WTC11 (cell line): ENCODE measurements at regions not wholly inside any gene's neighbourhood (a gene's known extent, or its start where the extent isn't known, plus 50 kb on each side); places are given as distances from the start of the nearest gene placed in this dataset.

Experiments used
- ATAC-seq: fragments of 200-7000 bp; cut with Tn5 transposase; 2 replicates; pipeline ENCODE4 v1.10.0; 2021; ENCODE audit warnings: mild to moderate bottlenecking, moderate library complexity
- CTCF ChIA-PET: fragments of 300-600 bp; sonication (Branson Sonifier 250); formaldehyde crosslinking; loops from one replicate; lab custom pipeline; 2021; ENCODE audit warnings: antibody characterized with exemption; lab: Charles Lee
- POLR2A ChIA-PET: fragments of 350-600 bp; sonication (Branson Sonifier 250); formaldehyde crosslinking; loops from one replicate; lab custom pipeline; 2021; ENCODE audit warnings: antibody characterized with exemption; lab: Charles Lee
- DNase-seq: peaks from one replicate; pipeline ENCODE4 v3.0.0; 2021; ENCODE audit warnings: low spot score
- H3K27ac Mint-ChIP-seq: 2 replicates; pipeline ENCODE4 v1.8.0; 2021; ENCODE audit warnings: mixed read lengths
- H3K27me3 Mint-ChIP-seq: 2 replicates; pipeline ENCODE4 v1.8.0; 2021; ENCODE audit warnings: low read depth, mild to moderate bottlenecking, moderate library complexity, mixed read lengths
- H3K36me3 Mint-ChIP-seq: 2 replicates; pipeline ENCODE4 v1.8.0; 2021; ENCODE audit warnings: mixed read lengths
- H3K4me1 Mint-ChIP-seq: 2 replicates; pipeline ENCODE4 v1.8.0; 2022; ENCODE audit warnings: mixed read lengths
- H3K4me3 Mint-ChIP-seq: 2 replicates; pipeline ENCODE4 v1.8.0; 2021; ENCODE audit warnings: mild to moderate bottlenecking, moderate library complexity, mixed read lengths
- H3K9me3 Mint-ChIP-seq: 2 replicates; pipeline ENCODE4 v1.8.0; 2021; ENCODE audit warnings: mixed read lengths
- FOXK1 ChIP-seq: sonication (generic); formaldehyde crosslinking; IDR thresholded peaks from 2 replicates; pipeline ENCODE4 v1.8.0; 2022; ENCODE audit warnings: mild to moderate bottlenecking, moderate library complexity, missing genetic modification reagents
- MXD4 ChIP-seq: fragments of 250-450 bp; sonication (Bioruptor Pico); IDR thresholded peaks from 2 replicates; pipeline ENCODE4 v1.8.0; 2021; ENCODE audit warnings: mild to moderate bottlenecking, moderate library complexity, borderline replicate concordance
- NR1H2 ChIP-seq: sonication (generic); formaldehyde crosslinking; IDR thresholded peaks from 2 replicates; pipeline ENCODE4 v1.9.0; 2021; ENCODE audit warnings: mild to moderate bottlenecking, moderate library complexity, missing genetic modification reagents
- OVOL2 ChIP-seq: fragments of 250-450 bp; sonication (Bioruptor Pico); IDR thresholded peaks from 2 replicates; pipeline ENCODE4 v1.9.0; 2021; ENCODE audit warnings: mild to moderate bottlenecking, borderline replicate concordance
- TCF7 ChIP-seq: sonication (generic); formaldehyde crosslinking; IDR thresholded peaks from 2 replicates; pipeline ENCODE4 v1.8.0; 2022; ENCODE audit warnings: mild to moderate bottlenecking, low read depth, missing genetic modification reagents, moderate library complexity
- ZBTB21 ChIP-seq: sonication (generic); formaldehyde crosslinking; IDR thresholded peaks from 2 replicates; pipeline ENCODE4 v1.8.1; 2023; ENCODE audit warnings: mild to moderate bottlenecking, missing genetic modification reagents, borderline replicate concordance
- ZNF317 ChIP-seq: sonication (generic); formaldehyde crosslinking; IDR thresholded peaks from 2 replicates; pipeline ENCODE4 v1.8.1; 2023; ENCODE audit warnings: low read depth, mild to moderate bottlenecking, moderate library complexity, missing genetic modification reagents, borderline replicate concordance
- TF ChIP-seq, protein P1 (sequence below): sonication (generic); formaldehyde crosslinking; IDR thresholded peaks from 2 replicates; pipeline ENCODE4 v1.8.1; 2023; ENCODE audit warnings: mild to moderate bottlenecking, moderate library complexity, missing genetic modification reagents
- TF ChIP-seq, protein P2 (sequence below): sonication (generic); formaldehyde crosslinking; IDR thresholded peaks from 2 replicates; pipeline ENCODE4 v1.8.1; 2022; ENCODE audit warnings: missing genetic modification reagents, borderline replicate concordance
- TF ChIP-seq, protein P3 (sequence below): sonication (generic); formaldehyde crosslinking; IDR thresholded peaks from 2 replicates; pipeline ENCODE4 v1.8.1; 2023; ENCODE audit warnings: mild to moderate bottlenecking, missing genetic modification reagents
- TF ChIP-seq, protein P4 (sequence below): fragments of 250-450 bp; sonication (Bioruptor Pico); IDR thresholded peaks from 2 replicates; pipeline ENCODE4 v1.9.0; 2021; ENCODE audit warnings: mild to moderate bottlenecking
- TF ChIP-seq, protein P5 (sequence below): fragments of 200-600 bp; IDR thresholded peaks from 2 replicates; pipeline ENCODE4 v1.8.0; 2022; ENCODE audit warnings: antibody characterized with exemption
- TF ChIP-seq, protein P6 (sequence below): sonication (generic); formaldehyde crosslinking; IDR thresholded peaks from 2 replicates; pipeline ENCODE4 v1.8.0; 2022; ENCODE audit warnings: mild to moderate bottlenecking, missing genetic modification reagents
- TF ChIP-seq, protein P7 (sequence below): sonication (generic); formaldehyde crosslinking; IDR thresholded peaks from 2 replicates; pipeline ENCODE4 v1.8.1; 2023; ENCODE audit warnings: mild to moderate bottlenecking, missing genetic modification reagents, moderate library complexity
- TF ChIP-seq, protein P8 (sequence below): fragments of 250-450 bp; sonication (Bioruptor Pico); conservative IDR thresholded peaks from 2 replicates; pipeline ENCODE4 v1.9.0; 2021; ENCODE audit warnings: mild to moderate bottlenecking

DNA sequence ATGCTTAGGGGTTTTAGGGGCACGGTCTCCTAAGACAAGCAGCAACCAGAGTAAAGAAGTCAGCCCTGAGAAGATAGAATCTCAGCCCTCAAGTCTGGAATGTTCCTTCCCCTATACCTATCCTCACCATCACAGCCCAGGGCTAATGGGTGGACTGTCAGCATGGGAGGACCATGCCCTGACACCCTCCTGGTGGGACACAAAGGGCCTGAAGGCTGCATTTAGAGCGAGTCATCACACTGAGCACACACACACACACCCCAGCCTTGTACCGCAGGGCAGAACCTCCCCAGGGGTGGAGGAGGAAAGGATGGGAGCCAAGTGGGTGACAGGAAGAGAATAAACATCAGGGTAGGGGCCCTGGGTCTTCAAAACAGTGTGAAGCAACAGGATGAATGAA is 174.8 kb upstream of the SERP2 start (continued):
- TF ChIP-seq, protein P1, sequence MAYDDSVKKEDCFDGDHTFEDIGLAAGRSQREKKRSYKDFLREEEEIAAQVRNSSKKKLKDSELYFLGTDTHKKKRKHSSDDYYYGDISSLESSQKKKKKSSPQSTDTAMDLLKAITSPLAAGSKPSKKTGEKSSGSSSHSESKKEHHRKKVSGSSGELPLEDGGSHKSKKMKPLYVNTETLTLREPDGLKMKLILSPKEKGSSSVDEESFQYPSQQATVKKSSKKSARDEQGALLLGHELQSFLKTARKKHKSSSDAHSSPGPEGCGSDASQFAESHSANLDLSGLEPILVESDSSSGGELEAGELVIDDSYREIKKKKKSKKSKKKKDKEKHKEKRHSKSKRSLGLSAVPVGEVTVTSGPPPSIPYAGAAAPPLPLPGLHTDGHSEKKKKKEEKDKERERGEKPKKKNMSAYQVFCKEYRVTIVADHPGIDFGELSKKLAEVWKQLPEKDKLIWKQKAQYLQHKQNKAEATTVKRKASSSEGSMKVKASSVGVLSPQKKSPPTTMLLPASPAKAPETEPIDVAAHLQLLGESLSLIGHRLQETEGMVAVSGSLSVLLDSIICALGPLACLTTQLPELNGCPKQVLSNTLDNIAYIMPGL = no peak

DNA sequence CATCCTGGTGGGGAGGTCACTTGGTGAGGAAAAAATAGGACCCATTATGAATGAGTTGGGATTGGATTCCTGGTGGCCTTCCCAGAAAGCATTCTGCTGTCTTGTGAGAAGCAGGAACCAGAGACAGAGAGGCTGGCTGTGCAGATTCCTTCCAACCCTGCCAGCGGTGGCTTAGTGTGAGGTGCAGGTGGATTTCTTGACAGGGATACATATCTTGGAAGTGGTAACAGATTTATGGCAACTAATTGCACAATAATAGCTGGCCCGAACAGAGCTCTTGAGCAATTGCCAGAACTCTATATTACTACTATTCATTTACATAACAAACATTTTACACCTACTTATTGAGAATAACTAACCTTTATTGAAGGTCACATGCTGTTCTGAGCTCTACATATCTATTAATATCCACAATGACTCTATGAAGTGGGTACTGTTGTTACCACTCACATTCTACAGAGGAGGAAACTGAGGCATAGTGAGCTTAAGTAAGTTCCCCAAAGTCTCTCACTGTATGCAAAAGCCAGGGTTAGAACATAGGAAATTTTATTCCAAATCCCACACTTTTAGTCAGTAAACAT is 173.9 kb upstream of the SERP2 start:
- ChIA-PET CTCF (no interaction called here), POLR2A (no interaction called here)
- H3K36me3 Mint-ChIP-seq = no peaks in the 10 kb centered on the region
- H3K9me3 Mint-ChIP-seq = peaks cover 3% of the 10 kb centered on the region; the same call in 1 of the 2 replicates
- H3K4me1 Mint-ChIP-seq = no peaks in the 10 kb centered on the region
- no peaks in the 10 kb centered on the region for H3K27me3 Mint-ChIP-seq
- H3K27ac Mint-ChIP-seq = no peak overlapping the region
- TF ChIP-seq, protein P1 = no peak
- no peak for TF ChIP-seq TCF7 (CRISPR knock-in tag)
- TF ChIP-seq FOXK1 (CRISPR knock-in tag) = no peak
- no peak for TF ChIP-seq OVOL2 (CRISPR knock-in tag)
- no peak for TF ChIP-seq MXD4 (CRISPR knock-in tag)
- no peak for TF ChIP-seq ZBTB21
- TF ChIP-seq NR1H2 = no peak
- TF ChIP-seq, protein P2, sequence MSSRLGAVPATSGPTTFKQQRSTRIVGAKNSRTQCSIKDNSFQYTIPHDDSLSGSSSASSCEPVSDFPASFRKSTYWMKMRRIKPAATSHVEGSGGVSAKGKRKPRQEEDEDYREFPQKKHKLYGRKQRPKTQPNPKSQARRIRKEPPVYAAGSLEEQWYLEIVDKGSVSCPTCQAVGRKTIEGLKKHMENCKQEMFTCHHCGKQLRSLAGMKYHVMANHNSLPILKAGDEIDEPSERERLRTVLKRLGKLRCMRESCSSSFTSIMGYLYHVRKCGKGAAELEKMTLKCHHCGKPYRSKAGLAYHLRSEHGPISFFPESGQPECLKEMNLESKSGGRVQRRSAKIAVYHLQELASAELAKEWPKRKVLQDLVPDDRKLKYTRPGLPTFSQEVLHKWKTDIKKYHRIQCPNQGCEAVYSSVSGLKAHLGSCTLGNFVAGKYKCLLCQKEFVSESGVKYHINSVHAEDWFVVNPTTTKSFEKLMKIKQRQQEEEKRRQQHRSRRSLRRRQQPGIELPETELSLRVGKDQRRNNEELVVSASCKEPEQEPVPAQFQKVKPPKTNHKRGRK = no peak
- TF ChIP-seq, protein P3, sequence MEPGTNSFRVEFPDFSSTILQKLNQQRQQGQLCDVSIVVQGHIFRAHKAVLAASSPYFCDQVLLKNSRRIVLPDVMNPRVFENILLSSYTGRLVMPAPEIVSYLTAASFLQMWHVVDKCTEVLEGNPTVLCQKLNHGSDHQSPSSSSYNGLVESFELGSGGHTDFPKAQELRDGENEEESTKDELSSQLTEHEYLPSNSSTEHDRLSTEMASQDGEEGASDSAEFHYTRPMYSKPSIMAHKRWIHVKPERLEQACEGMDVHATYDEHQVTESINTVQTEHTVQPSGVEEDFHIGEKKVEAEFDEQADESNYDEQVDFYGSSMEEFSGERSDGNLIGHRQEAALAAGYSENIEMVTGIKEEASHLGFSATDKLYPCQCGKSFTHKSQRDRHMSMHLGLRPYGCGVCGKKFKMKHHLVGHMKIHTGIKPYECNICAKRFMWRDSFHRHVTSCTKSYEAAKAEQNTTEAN (CRISPR knock-in tag) = no peak
- TF ChIP-seq, protein P4, sequence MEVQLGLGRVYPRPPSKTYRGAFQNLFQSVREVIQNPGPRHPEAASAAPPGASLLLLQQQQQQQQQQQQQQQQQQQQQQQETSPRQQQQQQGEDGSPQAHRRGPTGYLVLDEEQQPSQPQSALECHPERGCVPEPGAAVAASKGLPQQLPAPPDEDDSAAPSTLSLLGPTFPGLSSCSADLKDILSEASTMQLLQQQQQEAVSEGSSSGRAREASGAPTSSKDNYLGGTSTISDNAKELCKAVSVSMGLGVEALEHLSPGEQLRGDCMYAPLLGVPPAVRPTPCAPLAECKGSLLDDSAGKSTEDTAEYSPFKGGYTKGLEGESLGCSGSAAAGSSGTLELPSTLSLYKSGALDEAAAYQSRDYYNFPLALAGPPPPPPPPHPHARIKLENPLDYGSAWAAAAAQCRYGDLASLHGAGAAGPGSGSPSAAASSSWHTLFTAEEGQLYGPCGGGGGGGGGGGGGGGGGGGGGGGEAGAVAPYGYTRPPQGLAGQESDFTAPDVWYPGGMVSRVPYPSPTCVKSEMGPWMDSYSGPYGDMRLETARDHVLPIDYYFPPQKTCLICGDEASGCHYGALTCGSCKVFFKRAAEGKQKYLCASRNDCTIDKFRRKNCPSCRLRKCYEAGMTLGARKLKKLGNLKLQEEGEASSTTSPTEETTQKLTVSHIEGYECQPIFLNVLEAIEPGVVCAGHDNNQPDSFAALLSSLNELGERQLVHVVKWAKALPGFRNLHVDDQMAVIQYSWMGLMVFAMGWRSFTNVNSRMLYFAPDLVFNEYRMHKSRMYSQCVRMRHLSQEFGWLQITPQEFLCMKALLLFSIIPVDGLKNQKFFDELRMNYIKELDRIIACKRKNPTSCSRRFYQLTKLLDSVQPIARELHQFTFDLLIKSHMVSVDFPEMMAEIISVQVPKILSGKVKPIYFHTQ (CRISPR knock-in tag) = no peak
- TF ChIP-seq, protein P5, sequence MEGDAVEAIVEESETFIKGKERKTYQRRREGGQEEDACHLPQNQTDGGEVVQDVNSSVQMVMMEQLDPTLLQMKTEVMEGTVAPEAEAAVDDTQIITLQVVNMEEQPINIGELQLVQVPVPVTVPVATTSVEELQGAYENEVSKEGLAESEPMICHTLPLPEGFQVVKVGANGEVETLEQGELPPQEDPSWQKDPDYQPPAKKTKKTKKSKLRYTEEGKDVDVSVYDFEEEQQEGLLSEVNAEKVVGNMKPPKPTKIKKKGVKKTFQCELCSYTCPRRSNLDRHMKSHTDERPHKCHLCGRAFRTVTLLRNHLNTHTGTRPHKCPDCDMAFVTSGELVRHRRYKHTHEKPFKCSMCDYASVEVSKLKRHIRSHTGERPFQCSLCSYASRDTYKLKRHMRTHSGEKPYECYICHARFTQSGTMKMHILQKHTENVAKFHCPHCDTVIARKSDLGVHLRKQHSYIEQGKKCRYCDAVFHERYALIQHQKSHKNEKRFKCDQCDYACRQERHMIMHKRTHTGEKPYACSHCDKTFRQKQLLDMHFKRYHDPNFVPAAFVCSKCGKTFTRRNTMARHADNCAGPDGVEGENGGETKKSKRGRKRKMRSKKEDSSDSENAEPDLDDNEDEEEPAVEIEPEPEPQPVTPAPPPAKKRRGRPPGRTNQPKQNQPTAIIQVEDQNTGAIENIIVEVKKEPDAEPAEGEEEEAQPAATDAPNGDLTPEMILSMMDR = no peak
- TF ChIP-seq, protein P6, sequence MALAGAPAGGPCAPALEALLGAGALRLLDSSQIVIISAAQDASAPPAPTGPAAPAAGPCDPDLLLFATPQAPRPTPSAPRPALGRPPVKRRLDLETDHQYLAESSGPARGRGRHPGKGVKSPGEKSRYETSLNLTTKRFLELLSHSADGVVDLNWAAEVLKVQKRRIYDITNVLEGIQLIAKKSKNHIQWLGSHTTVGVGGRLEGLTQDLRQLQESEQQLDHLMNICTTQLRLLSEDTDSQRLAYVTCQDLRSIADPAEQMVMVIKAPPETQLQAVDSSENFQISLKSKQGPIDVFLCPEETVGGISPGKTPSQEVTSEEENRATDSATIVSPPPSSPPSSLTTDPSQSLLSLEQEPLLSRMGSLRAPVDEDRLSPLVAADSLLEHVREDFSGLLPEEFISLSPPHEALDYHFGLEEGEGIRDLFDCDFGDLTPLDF (CRISPR knock-in tag) = no peak
- TF ChIP-seq, protein P7, sequence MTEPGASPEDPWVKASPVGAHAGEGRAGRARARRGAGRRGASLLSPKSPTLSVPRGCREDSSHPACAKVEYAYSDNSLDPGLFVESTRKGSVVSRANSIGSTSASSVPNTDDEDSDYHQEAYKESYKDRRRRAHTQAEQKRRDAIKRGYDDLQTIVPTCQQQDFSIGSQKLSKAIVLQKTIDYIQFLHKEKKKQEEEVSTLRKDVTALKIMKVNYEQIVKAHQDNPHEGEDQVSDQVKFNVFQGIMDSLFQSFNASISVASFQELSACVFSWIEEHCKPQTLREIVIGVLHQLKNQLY = no peak
- TF ChIP-seq, protein P8, sequence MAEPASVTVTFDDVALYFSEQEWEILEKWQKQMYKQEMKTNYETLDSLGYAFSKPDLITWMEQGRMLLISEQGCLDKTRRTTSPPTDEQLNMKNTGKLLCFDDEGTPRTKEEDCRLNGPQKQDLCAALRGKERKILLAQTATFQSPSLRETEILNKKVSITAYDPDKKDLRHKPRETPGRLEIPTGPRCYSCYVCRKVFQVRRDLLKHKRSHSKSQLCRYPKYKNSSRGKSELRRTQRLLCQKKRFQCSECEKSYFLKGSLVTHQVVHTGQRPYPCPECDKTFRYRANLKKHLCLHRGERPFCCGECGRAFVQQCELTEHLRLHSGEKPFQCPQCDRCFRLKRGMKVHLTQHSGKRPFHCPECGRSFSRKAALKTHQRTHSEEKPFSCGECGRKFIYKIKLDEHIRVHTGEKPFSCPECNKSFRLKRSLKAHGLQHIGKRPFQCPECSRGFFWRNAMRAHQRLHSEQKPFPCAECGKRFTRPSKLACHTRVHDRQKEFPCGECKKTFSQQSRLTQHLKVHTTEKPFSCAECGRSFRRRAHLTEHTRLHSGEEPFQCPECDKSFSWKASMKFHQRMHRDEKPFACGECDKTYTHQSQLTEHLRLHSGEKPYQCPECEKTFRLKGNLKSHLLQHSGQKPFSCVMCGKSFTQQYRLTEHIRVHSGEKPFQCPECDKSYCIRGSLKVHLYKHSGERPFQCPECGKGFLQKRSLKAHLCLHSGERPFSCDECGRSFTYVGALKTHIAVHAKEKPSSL (CRISPR knock-in tag) = no peak
- no peak for TF ChIP-seq ZNF317 (CRISPR knock-in tag)
- ATAC-seq (no peak), DNase-seq (no peak)
- no peak overlapping the region for H3K4me3 Mint-ChIP-seq
